ENCODE measurements at regions not wholly inside any gene's neighbourhood (a gene's known extent, or its start where the extent isn't known, plus 50 kb on each side); places are given as distances from the start of the nearest gene placed in this dataset.

- no peak for TF ChIP-seq POLR2A (IDR thresholded peaks at IDR 0.05)
- TF ChIP-seq CTCF (IDR thresholded peaks at IDR 0.05): no peak
- no peak for TF ChIP-seq POLR2AphosphoS5 (IDR thresholded peaks at IDR 0.05)
- TF ChIP-seq EP300 (IDR thresholded peaks at IDR 0.05): no peak
These were observed 819.6 kb upstream of the EPHA5 start for GRCh38 chr4:66489783-66490452.
